ENCODE measurements at regions not wholly inside any gene's neighbourhood (a gene's known extent, or its start where the extent isn't known, plus 50 kb on each side); places are given as distances from the start of the nearest gene placed in this dataset.

- Mint-ChIP-seq H3K4me1 (ENCODE audit: low read depth, unreplicated experiment) (peaks cover 45% of the 10 kb centered on the region), H3K36me3 (ENCODE audit: insufficient read depth, unreplicated experiment) (peaks cover 21% of the 10 kb centered on the region), H3K9me3 (ENCODE audit: low read depth, unreplicated experiment) (peaks cover 15% of the 10 kb centered on the region), H3K27me3 (ENCODE audit: unreplicated experiment) (no peaks in the 10 kb centered on the region), H3K27ac (ENCODE audit: unreplicated experiment) (peak overlapping the region; percentile 95), H3K4me3 (ENCODE audit: low read depth, unreplicated experiment) (no peak overlapping the region)
- no peak for TF ChIP-seq CTCF (IDR thresholded peaks at IDR 0.05; ENCODE audit: unreplicated experiment)
- intact Hi-C loops (cut with micrococcal nuclease; ENCODE audit: unreplicated experiment), result loop anchor here (2.0 to 5.0 kb wide), 10 partner anchors 58 to 673 kb away; no protein-coding TSS in a partner anchor
- BruUV-seq (replicated peaks), result no TSS peak
- CTCF ChIA-PET, result interaction anchor here (0.7 kb wide), 1 partner anchor 16 kb away, joined by 4 read pairs; no protein-coding TSS in a partner anchor
- DNase-seq, result no peak
Observed at GRCh38 chr7:46649876-46650275, 728.8 kb upstream of the IGFBP3 start.

GRCh38 chr7:46637793-46638735, 717.0 kb upstream of the IGFBP3 start:
- CTCF ChIA-PET, result interaction anchor here (0.6 kb wide), 1 partner anchor 9 kb away, joined by 3 read pairs; no protein-coding TSS in a partner anchor
- no peak overlapping the region for H3K4me3 Mint-ChIP-seq (ENCODE audit: low read depth, unreplicated experiment)
- peaks cover 6% of the 10 kb centered on the region for H3K4me1 Mint-ChIP-seq (ENCODE audit: low read depth, unreplicated experiment)
- DNase-seq, result no peak
- no TSS peak for BruUV-seq (replicated peaks)
- H3K36me3 Mint-ChIP-seq (ENCODE audit: insufficient read depth, unreplicated experiment), result no peaks in the 10 kb centered on the region
- no peaks in the 10 kb centered on the region for H3K27me3 Mint-ChIP-seq (ENCODE audit: unreplicated experiment)
- peaks cover 7% of the 10 kb centered on the region for H3K9me3 Mint-ChIP-seq (ENCODE audit: low read depth, unreplicated experiment)
- no peak overlapping the region for H3K27ac Mint-ChIP-seq (ENCODE audit: unreplicated experiment)
- intact Hi-C loops (cut with micrococcal nuclease; ENCODE audit: unreplicated experiment), result no loop called here
- no peak for TF ChIP-seq CTCF (IDR thresholded peaks at IDR 0.05; ENCODE audit: unreplicated experiment)

GRCh38 chr7:46636022-46636421, 715.0 kb upstream of the IGFBP3 start:
- TF ChIP-seq CTCF (IDR thresholded peaks at IDR 0.05; ENCODE audit: unreplicated experiment), result no peak
- intact Hi-C loops (cut with micrococcal nuclease; ENCODE audit: unreplicated experiment), result no loop called here
- Mint-ChIP-seq H3K4me3 (ENCODE audit: low read depth, unreplicated experiment) (no peak overlapping the region), H3K9me3 (ENCODE audit: low read depth, unreplicated experiment) (peaks cover 8% of the 10 kb centered on the region), H3K4me1 (ENCODE audit: low read depth, unreplicated experiment) (peaks cover 8% of the 10 kb centered on the region), H3K27ac (ENCODE audit: unreplicated experiment) (no peak overlapping the region), H3K36me3 (ENCODE audit: insufficient read depth, unreplicated experiment) (no peaks in the 10 kb centered on the region), H3K27me3 (ENCODE audit: unreplicated experiment) (no peaks in the 10 kb centered on the region)
- DNase-seq, result no peak
- BruUV-seq (replicated peaks), result no TSS peak
- CTCF ChIA-PET, result no interaction called here

- DNase-seq, result no peak
- H3K27me3 Mint-ChIP-seq (ENCODE audit: unreplicated experiment), result no peaks in the 10 kb centered on the region
- intact Hi-C loops (cut with micrococcal nuclease; ENCODE audit: unreplicated experiment), result no loop called here
- BruUV-seq (replicated peaks), result no TSS peak
- H3K9me3 Mint-ChIP-seq (ENCODE audit: low read depth, unreplicated experiment), result peaks cover 5% of the 10 kb centered on the region
- H3K4me3 Mint-ChIP-seq (ENCODE audit: low read depth, unreplicated experiment), result no peak overlapping the region
- H3K36me3 Mint-ChIP-seq (ENCODE audit: insufficient read depth, unreplicated experiment), result no peaks in the 10 kb centered on the region
- no peak for TF ChIP-seq CTCF (IDR thresholded peaks at IDR 0.05; ENCODE audit: unreplicated experiment)
- H3K27ac Mint-ChIP-seq (ENCODE audit: unreplicated experiment), result no peak overlapping the region
- CTCF ChIA-PET, result interaction anchor here (1.0 kb wide), 1 partner anchor 16 kb away, joined by 4 read pairs; no protein-coding TSS in a partner anchor
- H3K4me1 Mint-ChIP-seq (ENCODE audit: low read depth, unreplicated experiment), result peaks cover 8% of the 10 kb centered on the region
Observed at GRCh38 chr7:46633630-46634240, 712.7 kb upstream of the IGFBP3 start.

All from Calu3 (cell line).